HG03039 (cell line): ENCODE measurements at regions not wholly inside any gene's neighbourhood (a gene's known extent, or its start where the extent isn't known, plus 50 kb on each side); places are given as distances from the start of the nearest gene placed in this dataset.
"Not testable (repeated sequence)": the region's sequence is repeated elsewhere in the genome, so short reads cannot be mapped to it uniquely, and the experiment has no call there.

Experiments used
- ATAC-seq: cut with Tn5 transposase; IDR thresholded peaks from one replicate; pipeline ENCODE4 v1.9.1; 2021; ENCODE audit warnings: mild to moderate bottlenecking, moderate library complexity; ENCODE audit not compliant: unreplicated experiment

- no peak for ATAC-seq
Measured at GRCh38 chr2:242043538-242044312, 174.2 kb downstream of the RTP5 start.

GRCh38 chr2:242044313-242044590 lies 174.7 kb downstream of the RTP5 start:
- ATAC-seq: no peak

GRCh38 chr2:242045596-242046144 lies 176.1 kb downstream of the RTP5 start:
- ATAC-seq: not testable (repeated sequence)

- ATAC-seq: no peak
Measured at GRCh38 chr2:242046206-242046826, 176.8 kb downstream of the RTP5 start.

DNA sequence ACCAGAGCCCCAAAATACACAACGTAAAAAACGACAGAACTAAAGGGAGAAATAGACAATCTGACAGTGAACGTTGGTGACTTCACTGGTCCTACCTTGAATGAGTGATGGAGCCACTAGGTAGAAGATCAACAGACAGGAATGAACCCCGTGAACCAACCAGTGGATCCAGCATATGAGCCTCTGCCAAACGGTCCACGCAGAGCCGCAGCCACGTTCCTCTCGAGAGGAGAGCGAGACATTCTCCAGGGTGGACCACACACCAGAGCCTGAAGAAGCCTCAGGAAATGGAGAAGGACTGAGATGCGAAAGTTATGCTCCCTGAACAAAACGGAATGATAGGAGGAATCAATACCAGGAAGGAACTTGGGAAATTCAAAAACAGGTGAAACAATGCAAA lies 178.4 kb downstream of the RTP5 start:
- ATAC-seq: no peak

DNA sequence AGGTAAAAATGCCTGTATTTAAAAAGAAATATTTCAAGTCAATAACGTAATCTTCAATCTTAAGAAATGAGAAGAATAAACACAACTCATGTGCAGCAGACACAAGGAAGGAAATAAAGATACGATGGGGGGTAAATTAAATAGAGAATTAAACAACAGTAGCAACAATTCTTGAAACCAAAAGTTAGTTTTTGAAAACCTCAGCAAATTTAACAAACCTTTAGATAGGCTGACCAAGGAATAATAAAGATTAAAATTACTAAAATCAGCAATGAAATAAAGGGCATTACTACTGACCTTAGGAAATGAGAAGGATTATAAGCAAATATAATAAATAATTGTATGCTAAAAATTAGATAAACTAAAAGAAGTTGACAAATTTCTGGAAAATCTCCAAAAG lies 178.9 kb downstream of the RTP5 start:
- ATAC-seq: no peak

GRCh38 chr2:242049492-242049891 lies 180.0 kb downstream of the RTP5 start:
- not testable (repeated sequence) for ATAC-seq

DNA sequence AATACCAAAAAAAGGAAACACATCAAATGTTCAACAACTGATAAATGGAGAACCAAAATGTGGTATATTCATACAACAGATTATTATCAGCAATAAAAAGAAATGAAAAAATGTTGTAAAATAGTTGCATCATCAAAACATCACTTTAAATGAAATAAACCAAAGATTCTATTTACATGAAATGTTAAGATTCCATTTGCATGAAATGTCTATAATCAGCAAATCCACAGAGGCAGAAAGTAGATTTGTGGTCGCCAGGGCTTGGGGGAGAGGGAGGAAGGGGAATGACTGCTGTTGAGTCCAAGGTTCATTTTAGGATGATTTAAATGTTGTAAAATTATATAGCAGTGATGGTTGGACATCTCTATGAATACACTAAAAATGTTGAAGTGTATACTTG lies 181.9 kb downstream of the RTP5 start:
- no peak for ATAC-seq

GRCh38 chr2:242052421-242052820 lies 182.9 kb downstream of the RTP5 start:
- ATAC-seq: no peak

DNA sequence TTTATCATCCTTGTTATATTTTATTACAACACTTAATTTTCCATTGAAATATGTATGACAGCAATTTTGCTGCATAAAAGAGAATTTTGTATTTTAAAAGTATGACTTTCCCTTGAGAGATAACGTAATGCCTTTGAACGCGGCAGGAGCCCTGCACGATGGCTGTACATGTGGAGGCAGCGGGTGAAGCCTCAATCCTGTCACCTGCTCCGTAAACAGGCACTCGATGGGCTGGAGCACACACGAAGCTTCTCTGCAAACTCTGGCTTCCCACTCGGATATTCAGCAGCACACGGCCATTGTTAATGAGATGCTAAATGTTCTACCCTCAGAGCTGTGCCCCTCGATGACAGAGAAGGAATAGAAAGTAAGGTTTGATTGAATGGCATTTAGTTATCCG lies 184.4 kb downstream of the RTP5 start:
- no peak for ATAC-seq

GRCh38 chr2:242054406-242054805 lies 184.9 kb downstream of the RTP5 start:
- ATAC-seq: no peak

- ATAC-seq: no peak
Measured at GRCh38 chr2:242054881-242055801, 185.6 kb downstream of the RTP5 start.

GRCh38 chr2:242056026-242056425 lies 186.5 kb downstream of the RTP5 start:
- ATAC-seq: no peak

GRCh38 chr2:242056785-242057184 lies 187.3 kb downstream of the RTP5 start:
- ATAC-seq: no peak

- ATAC-seq: no peak
Measured at GRCh38 chr2:242057379-242058040, 188.0 kb downstream of the RTP5 start.

- ATAC-seq: no peak
Measured at GRCh38 chr2:242058116-242058680, 188.7 kb downstream of the RTP5 start.

DNA sequence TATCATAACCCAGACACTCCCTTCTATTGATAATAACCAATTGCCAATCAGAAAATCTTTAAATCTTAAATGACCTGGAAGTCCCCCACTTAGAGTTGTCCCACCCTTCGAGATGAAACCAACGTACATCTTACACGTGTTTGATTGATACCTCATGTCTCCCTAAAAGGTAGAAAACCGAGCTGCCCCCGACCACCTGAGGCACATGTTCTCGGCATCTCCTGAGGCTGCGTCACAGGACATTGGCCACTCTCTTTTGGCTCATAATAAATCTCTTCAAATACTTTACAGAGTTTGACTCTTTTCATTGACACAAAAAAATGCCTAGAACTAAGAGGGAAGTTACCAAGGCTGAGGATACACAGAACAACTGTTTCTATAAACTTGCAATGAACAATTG lies 190.0 kb downstream of the RTP5 start:
- ATAC-seq: no peak

GRCh38 chr2:242060212-242060835 lies 190.8 kb downstream of the RTP5 start:
- no peak for ATAC-seq

DNA sequence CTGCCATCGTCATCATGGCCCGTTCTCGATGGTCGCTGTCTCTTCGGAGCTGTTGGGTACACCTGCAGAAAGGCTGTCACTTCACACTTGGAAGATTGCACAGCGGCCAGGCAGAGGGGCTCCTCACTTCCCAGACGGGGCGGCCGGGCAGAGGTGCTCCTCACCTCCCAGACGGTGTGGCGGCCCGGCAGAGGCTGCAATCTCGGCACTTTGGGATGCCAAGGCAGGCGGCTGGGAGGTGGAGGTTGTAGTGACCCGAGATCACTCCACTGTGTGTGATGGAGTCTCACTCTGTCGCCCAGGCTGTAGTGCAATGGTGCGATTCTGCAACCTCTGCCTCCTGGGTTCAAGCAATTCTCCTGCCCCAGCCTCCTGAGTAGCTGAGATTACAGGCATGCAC lies 192.4 kb downstream of the RTP5 start:
- ATAC-seq: not testable (repeated sequence)

- ATAC-seq: no peak
Measured at GRCh38 chr2:242063436-242063835, 193.9 kb downstream of the RTP5 start.
